ENCODE measurements at regions not wholly inside any gene's neighbourhood (a gene's known extent, or its start where the extent isn't known, plus 50 kb on each side); places are given as distances from the start of the nearest gene placed in this dataset.

DNA sequence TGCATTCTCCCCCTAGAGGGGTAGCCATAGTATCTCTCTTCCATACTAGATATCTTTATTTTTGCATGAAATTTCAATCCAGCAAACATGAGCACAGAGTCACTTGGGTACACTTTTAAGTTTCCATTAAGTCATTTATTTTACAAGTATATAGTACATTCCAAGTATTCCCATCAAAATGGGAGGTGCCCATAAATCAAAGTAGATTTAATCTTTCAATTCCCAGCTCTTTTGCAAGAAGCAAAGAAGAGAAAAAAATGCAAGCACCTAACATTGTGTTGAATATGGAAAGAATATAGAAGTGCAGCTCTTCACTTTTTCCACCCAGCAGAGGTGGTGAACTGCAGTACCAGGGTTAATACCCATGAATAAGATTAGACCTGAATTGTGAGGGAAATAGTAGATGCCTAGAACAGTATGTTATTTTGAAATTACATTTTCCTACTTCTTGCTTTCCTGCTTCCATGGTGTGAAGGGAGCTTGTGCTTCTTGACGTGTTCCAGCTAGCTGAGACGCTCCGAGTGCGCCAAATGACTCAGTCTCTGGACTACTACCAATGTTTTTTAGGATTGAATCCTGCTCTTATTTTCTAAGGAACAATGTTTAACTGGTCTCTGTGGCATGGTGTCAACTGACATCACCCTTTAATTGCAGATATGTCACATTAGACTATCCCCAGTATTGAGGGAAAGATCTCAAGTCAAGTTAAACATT is 151.1 kb upstream of the MAF start:
- no peaks in the 10 kb centered on the region for H3K9me3 ChIP-seq (ENCODE audit: control insufficient read depth in 2 of 3, low read length in 3 of 3)
- H3K27ac ChIP-seq (ENCODE audit: low read depth, low read length), result no peak overlapping the region
- H3K27me3 ChIP-seq (ENCODE audit: control insufficient read depth in 2 of 2, insufficient read depth in 2 of 2, low read length in 2 of 2), result no peaks in the 10 kb centered on the region
- ATAC-seq (no peak), DNase-seq (no peak)
- Mint-ChIP-seq H3K4me1 (peaks cover 4 to 32% (median 9%) of the 10 kb centered on the region in 7 donors), H3K9me3 (peaks cover 0 to 7% (median 3%) of the 10 kb centered on the region in 11 donors), H3K27me3 (peaks cover 3 to 31% (median 10%) of the 10 kb centered on the region in 5 donors), H3K27ac (no peak overlapping the region), H3K4me3 (no peak overlapping the region), H3K36me3 (peaks cover 0 to 9% (median 0%) of the 10 kb centered on the region in 5 donors)
- no peaks in the 10 kb centered on the region for H3K36me3 ChIP-seq (ENCODE audit: control insufficient read depth in 2 of 3, insufficient read depth in 3 of 3, low read length in 3 of 3)
- CTCF ChIA-PET, result interaction anchor here (0.7 kb wide), 1 partner anchor 8 kb away, joined by 3 read pairs; no protein-coding TSS in a partner anchor
- intact Hi-C loops (cut with micrococcal nuclease), result no loop called here
- no peak overlapping the region for H3K4me3 ChIP-seq (ENCODE audit: low read length)
- H3K4me1 ChIP-seq (ENCODE audit: control insufficient read depth in 2 of 2, insufficient read depth in 2 of 2, low read length in 2 of 2), result no peaks in the 10 kb centered on the region
- POLR2A ChIA-PET, result no interaction called here

DNA sequence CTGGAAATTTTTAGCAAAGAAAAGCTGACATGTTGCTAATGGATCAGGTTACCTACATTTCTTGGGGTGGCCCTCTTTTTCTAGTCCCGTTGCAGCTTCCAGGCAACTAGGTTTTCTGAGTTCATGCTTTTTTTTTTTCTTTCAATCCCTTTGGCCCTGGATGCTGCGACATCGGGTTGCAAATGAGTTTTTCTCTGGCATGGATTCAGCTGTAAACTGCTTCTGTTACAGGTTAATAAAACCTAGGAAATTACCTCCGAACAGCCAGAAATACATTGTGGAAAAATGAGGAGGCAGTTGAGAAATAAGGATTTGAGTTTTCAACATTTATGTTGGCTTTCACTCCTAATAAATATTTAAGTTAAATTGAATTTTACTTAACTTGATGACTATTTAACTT is 149.8 kb upstream of the MAF start:
- DNase-seq (no peak), ATAC-seq (no peak)
- Histone ChIP-seq H3K4me3 (ENCODE audit: low read length) (no peak overlapping the region), H3K9me3 (ENCODE audit: control insufficient read depth in 2 of 3, low read length in 3 of 3) (no peaks in the 10 kb centered on the region), H3K27me3 (ENCODE audit: control insufficient read depth in 2 of 2, insufficient read depth in 2 of 2, low read length in 2 of 2) (no peaks in the 10 kb centered on the region), H3K36me3 (ENCODE audit: control insufficient read depth in 2 of 3, insufficient read depth in 3 of 3, low read length in 3 of 3) (no peaks in the 10 kb centered on the region), H3K4me1 (ENCODE audit: control insufficient read depth in 2 of 2, insufficient read depth in 2 of 2, low read length in 2 of 2) (no peaks in the 10 kb centered on the region), H3K27ac (ENCODE audit: low read depth, low read length) (no peak overlapping the region)
- POLR2A ChIA-PET, result no interaction called here
- peaks cover 4 to 28% (median 9%) of the 10 kb centered on the region in 7 donors for H3K4me1 Mint-ChIP-seq
- H3K27ac Mint-ChIP-seq, result no peak overlapping the region
- intact Hi-C loops (cut with micrococcal nuclease), result no loop called here
- H3K36me3 Mint-ChIP-seq, result peaks cover 0 to 8% (median 0%) of the 10 kb centered on the region in 5 donors
- H3K27me3 Mint-ChIP-seq, result peaks cover 3 to 31% (median 10%) of the 10 kb centered on the region in 5 donors
- H3K9me3 Mint-ChIP-seq, result peaks cover 0 to 7% (median 3%) of the 10 kb centered on the region in 11 donors
- H3K4me3 Mint-ChIP-seq, result no peak overlapping the region
- CTCF ChIA-PET, result no interaction called here

GRCh38 chr16:79748629-79749028 is 148.1 kb upstream of the MAF start:
- peaks cover 0 to 15% (median 4%) of the 10 kb centered on the region in 5 donors for H3K27me3 Mint-ChIP-seq
- H3K27me3 ChIP-seq (ENCODE audit: control insufficient read depth in 2 of 2, insufficient read depth in 2 of 2, low read length in 2 of 2), result no peaks in the 10 kb centered on the region
- H3K9me3 Mint-ChIP-seq, result peaks cover 0 to 7% (median 3%) of the 10 kb centered on the region in 11 donors
- H3K36me3 Mint-ChIP-seq, result peaks cover 0 to 6% (median 0%) of the 10 kb centered on the region in 5 donors
- H3K4me1 ChIP-seq (ENCODE audit: control insufficient read depth in 2 of 2, insufficient read depth in 2 of 2, low read length in 2 of 2), result no peaks in the 10 kb centered on the region
- ATAC-seq (no peak), DNase-seq (no peak)
- intact Hi-C loops (cut with micrococcal nuclease), result no loop called here
- ChIA-PET CTCF (no interaction called here), POLR2A (no interaction called here)
- H3K4me3 ChIP-seq (ENCODE audit: low read length), result no peak overlapping the region
- peaks cover 0 to 11% (median 0%) of the 10 kb centered on the region in 7 donors for H3K4me1 Mint-ChIP-seq
- H3K9me3 ChIP-seq (ENCODE audit: control insufficient read depth in 2 of 3, low read length in 3 of 3), result no peaks in the 10 kb centered on the region
- H3K27ac Mint-ChIP-seq, result no peak overlapping the region
- H3K27ac ChIP-seq (ENCODE audit: low read depth, low read length), result no peak overlapping the region
- H3K36me3 ChIP-seq (ENCODE audit: control insufficient read depth in 2 of 3, insufficient read depth in 3 of 3, low read length in 3 of 3), result no peaks in the 10 kb centered on the region
- no peak overlapping the region for H3K4me3 Mint-ChIP-seq

- no peaks in the 10 kb centered on the region for H3K36me3 ChIP-seq (ENCODE audit: control insufficient read depth in 2 of 3, insufficient read depth in 3 of 3, low read length in 3 of 3)
- intact Hi-C loops (cut with micrococcal nuclease), result no loop called here
- Mint-ChIP-seq H3K27ac (no peak overlapping the region), H3K9me3 (peaks cover 0 to 7% (median 3%) of the 10 kb centered on the region in 11 donors), H3K27me3 (peaks cover 0 to 13% (median 4%) of the 10 kb centered on the region in 5 donors), H3K4me3 (no peak overlapping the region), H3K4me1 (peaks cover 0 to 11% (median 0%) of the 10 kb centered on the region in 7 donors), H3K36me3 (peaks cover 0 to 5% (median 0%) of the 10 kb centered on the region in 5 donors)
- H3K27ac ChIP-seq (ENCODE audit: low read depth, low read length), result no peak overlapping the region
- H3K27me3 ChIP-seq (ENCODE audit: control insufficient read depth in 2 of 2, insufficient read depth in 2 of 2, low read length in 2 of 2), result no peaks in the 10 kb centered on the region
- H3K9me3 ChIP-seq (ENCODE audit: control insufficient read depth in 2 of 3, low read length in 3 of 3), result no peaks in the 10 kb centered on the region
- DNase-seq, result no peak
- POLR2A ChIA-PET, result no interaction called here
- no peak for ATAC-seq
- no peak overlapping the region for H3K4me3 ChIP-seq (ENCODE audit: low read length)
- CTCF ChIA-PET, result no interaction called here
- no peaks in the 10 kb centered on the region for H3K4me1 ChIP-seq (ENCODE audit: control insufficient read depth in 2 of 2, insufficient read depth in 2 of 2, low read length in 2 of 2)
Measured at GRCh38 chr16:79747688-79748087, 147.2 kb upstream of the MAF start.

DNA sequence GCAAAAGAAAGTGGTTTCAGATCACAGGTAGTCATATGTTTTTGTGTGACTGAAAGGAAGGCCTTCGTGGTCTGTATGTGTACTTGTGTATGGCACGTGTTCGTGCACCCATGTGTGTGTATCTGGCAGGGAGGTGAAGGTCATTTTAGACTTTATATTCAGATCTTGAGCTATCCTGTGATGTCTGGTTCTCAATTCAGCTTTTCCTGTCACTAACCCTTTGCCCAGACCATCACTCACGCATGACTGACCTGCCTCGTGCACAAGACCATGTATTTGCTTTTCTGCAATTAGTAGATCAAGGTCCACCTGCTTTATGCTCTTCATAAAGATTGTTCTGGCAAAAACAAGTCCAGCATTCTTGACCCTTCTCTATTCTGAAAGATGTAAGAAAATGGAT is 139.7 kb upstream of the MAF start:
- ATAC-seq, result no peak
- no peaks in the 10 kb centered on the region for H3K4me1 Mint-ChIP-seq
- H3K4me3 ChIP-seq (ENCODE audit: low read length), result no peak overlapping the region
- ChIA-PET POLR2A (no interaction called here), CTCF (no interaction called here)
- no peaks in the 10 kb centered on the region for H3K36me3 ChIP-seq (ENCODE audit: control insufficient read depth in 2 of 3, insufficient read depth in 3 of 3, low read length in 3 of 3)
- peaks cover 4 to 19% (median 11%) of the 10 kb centered on the region in 5 donors for H3K27me3 Mint-ChIP-seq
- peaks cover 0 to 4% (median 0%) of the 10 kb centered on the region in 5 donors for H3K36me3 Mint-ChIP-seq
- H3K9me3 Mint-ChIP-seq, result peaks cover 0 to 3% (median 0%) of the 10 kb centered on the region in 11 donors
- H3K4me3 Mint-ChIP-seq, result no peak overlapping the region
- no peaks in the 10 kb centered on the region for H3K9me3 ChIP-seq (ENCODE audit: control insufficient read depth in 2 of 3, low read length in 3 of 3)
- intact Hi-C loops (cut with micrococcal nuclease), result no loop called here
- no peak for DNase-seq
- no peak overlapping the region for H3K27ac Mint-ChIP-seq
- no peaks in the 10 kb centered on the region for H3K27me3 ChIP-seq (ENCODE audit: control insufficient read depth in 2 of 2, insufficient read depth in 2 of 2, low read length in 2 of 2)
- no peak overlapping the region for H3K27ac ChIP-seq (ENCODE audit: low read depth, low read length)
- H3K4me1 ChIP-seq (ENCODE audit: control insufficient read depth in 2 of 2, insufficient read depth in 2 of 2, low read length in 2 of 2), result no peaks in the 10 kb centered on the region

GRCh38 chr16:79735271-79735670 is 134.7 kb upstream of the MAF start:
- intact Hi-C loops (cut with micrococcal nuclease), result no loop called here
- peaks cover 5 to 33% (median 16%) of the 10 kb centered on the region in 5 donors for H3K27me3 Mint-ChIP-seq
- ATAC-seq, result no peak

GRCh38 chr16:79734721-79735120 is 134.2 kb upstream of the MAF start:
- Mint-ChIP-seq H3K27me3 (peaks cover 5 to 33% (median 16%) of the 10 kb centered on the region in 5 donors), H3K36me3 (peaks cover 0 to 4% (median 0%) of the 10 kb centered on the region in 5 donors), H3K4me1 (no peaks in the 10 kb centered on the region), H3K4me3 (no peak overlapping the region), H3K27ac (no peak overlapping the region), H3K9me3 (peaks cover 0 to 9% (median 0%) of the 10 kb centered on the region in 11 donors)
- Histone ChIP-seq H3K9me3 (ENCODE audit: control insufficient read depth in 2 of 3, low read length in 3 of 3) (no peaks in the 10 kb centered on the region), H3K27me3 (ENCODE audit: control insufficient read depth in 2 of 2, insufficient read depth in 2 of 2, low read length in 2 of 2) (no peaks in the 10 kb centered on the region), H3K4me3 (ENCODE audit: low read length) (no peak overlapping the region), H3K4me1 (ENCODE audit: control insufficient read depth in 2 of 2, insufficient read depth in 2 of 2, low read length in 2 of 2) (no peaks in the 10 kb centered on the region), H3K36me3 (ENCODE audit: control insufficient read depth in 2 of 3, insufficient read depth in 3 of 3, low read length in 3 of 3) (no peaks in the 10 kb centered on the region), H3K27ac (ENCODE audit: low read depth, low read length) (no peak overlapping the region)
- intact Hi-C loops (cut with micrococcal nuclease), result no loop called here
- no peak for DNase-seq
- ChIA-PET POLR2A (no interaction called here), CTCF (no interaction called here)
- ATAC-seq, result no peak

More at GRCh38 chr16:79735271-79735670, 134.7 kb upstream of the MAF start:
- Histone ChIP-seq H3K9me3 (ENCODE audit: control insufficient read depth in 2 of 3, low read length in 3 of 3) (no peaks in the 10 kb centered on the region), H3K4me1 (ENCODE audit: control insufficient read depth in 2 of 2, insufficient read depth in 2 of 2, low read length in 2 of 2) (no peaks in the 10 kb centered on the region), H3K36me3 (ENCODE audit: control insufficient read depth in 2 of 3, insufficient read depth in 3 of 3, low read length in 3 of 3) (no peaks in the 10 kb centered on the region), H3K27ac (ENCODE audit: low read depth, low read length) (no peak overlapping the region), H3K4me3 (ENCODE audit: low read length) (no peak overlapping the region), H3K27me3 (ENCODE audit: control insufficient read depth in 2 of 2, insufficient read depth in 2 of 2, low read length in 2 of 2) (no peaks in the 10 kb centered on the region)
- Mint-ChIP-seq H3K36me3 (peaks cover 0 to 4% (median 0%) of the 10 kb centered on the region in 5 donors), H3K4me1 (no peaks in the 10 kb centered on the region), H3K27ac (no peak overlapping the region), H3K4me3 (no peak overlapping the region), H3K9me3 (peaks cover 0 to 9% (median 0%) of the 10 kb centered on the region in 11 donors)
- no peak for DNase-seq
- CTCF ChIA-PET, result no interaction called here
- POLR2A ChIA-PET, result no interaction called here

Data from naive thymus-derived CD4-positive, alpha-beta T cell (primary cell).